IgD-negative memory B cell (primary cell): ENCODE measurements at regions not wholly inside any gene's neighbourhood (a gene's known extent, or its start where the extent isn't known, plus 50 kb on each side); places are given as distances from the start of the nearest gene placed in this dataset.

ENCODE experiments used
- H3K27ac Mint-ChIP-seq, 3 donors: one replicate each; pipeline ENCODE4 v1.8.0; 2020 to 2022; ENCODE audit warnings: mild to moderate bottlenecking in 3 of 3, mixed read lengths in 3 of 3, moderate library complexity in 1 of 3
- H3K27me3 Mint-ChIP-seq: one replicate; pipeline ENCODE4 v1.8.0; 2021; ENCODE audit warnings: mixed read lengths
- H3K36me3 Mint-ChIP-seq: one replicate; pipeline ENCODE4 v1.8.0; 2020; ENCODE audit warnings: mild to moderate bottlenecking, mixed read lengths
- H3K4me1 Mint-ChIP-seq, 3 donors: one replicate each; pipeline ENCODE4 v1.8.0; 2020 to 2022; ENCODE audit warnings: mixed read lengths in 3 of 3, mild to moderate bottlenecking in 1 of 3
- H3K4me3 Mint-ChIP-seq, 4 donors: one replicate each; pipeline ENCODE4 v1.8.0; 2020 to 2022; ENCODE audit warnings: mild to moderate bottlenecking in 4 of 4, mixed read lengths in 4 of 4, moderate library complexity in 3 of 4
- H3K9me3 Mint-ChIP-seq, 3 donors: one replicate each; pipeline ENCODE4 v1.8.0; 2020 to 2021; ENCODE audit warnings: mixed read lengths in 3 of 3, mild to moderate bottlenecking in 1 of 3

DNA sequence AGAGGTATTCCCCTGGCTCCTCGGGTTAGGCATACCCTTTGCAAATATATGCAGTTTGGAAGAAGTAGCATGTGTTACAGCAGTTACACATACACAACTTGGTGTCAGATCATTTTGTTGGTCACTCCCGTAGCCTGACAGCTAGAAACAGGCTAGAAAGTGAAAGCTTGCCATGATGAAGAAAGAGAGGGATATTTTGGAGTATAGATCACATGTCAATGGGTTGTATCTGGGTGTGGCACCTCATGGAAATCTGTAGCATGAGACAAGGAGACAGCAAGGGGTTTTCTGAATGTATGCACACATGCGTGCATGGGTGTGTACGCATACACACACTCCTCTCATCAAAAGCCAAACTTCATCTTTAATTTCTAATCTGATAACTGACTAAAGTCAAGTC lies 1914.5 kb upstream of the PIK3C3 start:
- Mint-ChIP-seq H3K9me3 (peaks cover 3 to 9% (median 8%) of the 10 kb centered on the region in 3 donors), H3K4me3 (no peak overlapping the region), H3K36me3 (no peaks in the 10 kb centered on the region), H3K27me3 (no peaks in the 10 kb centered on the region), H3K27ac (no peak overlapping the region), H3K4me1 (peaks cover 0 to 2% (median 0%) of the 10 kb centered on the region in 3 donors)

DNA sequence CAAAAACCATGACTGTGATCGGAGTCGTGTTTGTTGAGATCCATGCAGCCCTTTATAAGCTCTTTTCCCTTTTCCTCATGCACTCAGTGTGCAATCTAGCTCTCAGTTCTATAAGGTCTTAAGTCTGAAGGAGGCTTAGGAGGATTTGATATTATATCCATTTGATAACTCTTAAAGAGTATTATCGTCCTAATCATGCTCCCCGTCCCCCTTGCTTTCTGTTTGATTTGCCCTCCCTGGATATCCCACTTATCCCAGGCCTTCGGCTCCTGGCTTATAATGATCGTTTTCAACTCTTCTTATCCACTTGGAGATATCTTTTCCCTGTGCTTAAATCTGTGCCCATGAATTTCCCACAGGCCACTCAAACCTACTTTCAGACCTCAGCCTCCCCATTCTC lies 1917.7 kb upstream of the PIK3C3 start:
- H3K4me1 Mint-ChIP-seq, result peaks cover 0 to 2% (median 0%) of the 10 kb centered on the region in 3 donors
- no peaks in the 10 kb centered on the region for H3K27me3 Mint-ChIP-seq
- no peaks in the 10 kb centered on the region for H3K36me3 Mint-ChIP-seq
- H3K27ac Mint-ChIP-seq, result no peak overlapping the region
- peaks cover 3 to 9% (median 8%) of the 10 kb centered on the region in 3 donors for H3K9me3 Mint-ChIP-seq
- H3K4me3 Mint-ChIP-seq, result no peak overlapping the region

DNA sequence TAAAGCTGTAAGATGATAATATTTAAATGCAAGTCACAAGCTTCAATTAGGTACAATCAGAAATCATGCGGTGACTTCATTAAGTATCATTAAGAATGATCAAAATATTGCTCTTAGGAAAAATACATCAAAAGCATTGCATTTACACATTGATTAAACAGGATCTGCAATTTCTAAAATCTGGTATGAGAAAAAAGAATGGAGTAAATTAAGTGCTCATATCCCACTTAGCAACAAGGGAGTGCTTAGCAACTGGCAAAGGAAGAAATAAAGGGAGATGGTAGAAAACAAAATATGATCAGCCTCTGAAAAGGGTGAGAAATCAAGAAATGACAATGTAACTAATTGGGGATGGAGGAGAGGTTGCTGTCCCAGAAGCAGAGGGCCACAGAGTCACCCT lies 1918.2 kb upstream of the PIK3C3 start:
- H3K36me3 Mint-ChIP-seq, result no peaks in the 10 kb centered on the region
- H3K27ac Mint-ChIP-seq, result no peak overlapping the region
- peaks cover 0 to 2% (median 0%) of the 10 kb centered on the region in 3 donors for H3K4me1 Mint-ChIP-seq
- peaks cover 3 to 9% (median 8%) of the 10 kb centered on the region in 3 donors for H3K9me3 Mint-ChIP-seq
- H3K27me3 Mint-ChIP-seq, result no peaks in the 10 kb centered on the region
- no peak overlapping the region for H3K4me3 Mint-ChIP-seq

DNA sequence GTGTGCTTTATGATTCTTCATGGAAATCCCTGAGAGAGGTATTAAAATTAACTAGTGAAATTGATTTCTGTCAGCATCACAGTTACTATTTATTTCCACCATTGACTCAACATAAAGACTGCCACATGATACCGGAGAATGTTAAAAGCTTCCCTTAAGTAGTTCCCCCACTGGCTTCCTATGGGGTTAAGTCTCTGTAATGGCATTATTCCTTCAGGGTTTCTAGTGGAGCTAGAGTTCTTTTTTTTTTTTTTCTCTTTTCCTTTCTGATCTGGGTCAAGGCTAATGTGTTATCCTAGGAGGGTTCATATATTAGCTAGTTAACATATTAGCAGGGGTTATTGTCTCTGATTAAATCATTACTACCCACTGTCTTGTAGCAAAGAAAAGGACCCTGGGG lies 1919.1 kb upstream of the PIK3C3 start:
- H3K36me3 Mint-ChIP-seq, result no peaks in the 10 kb centered on the region
- H3K4me1 Mint-ChIP-seq, result peaks cover 0 to 2% (median 0%) of the 10 kb centered on the region in 3 donors
- H3K27ac Mint-ChIP-seq, result no peak overlapping the region
- H3K9me3 Mint-ChIP-seq, result peaks cover 3 to 10% (median 7%) of the 10 kb centered on the region in 3 donors
- H3K27me3 Mint-ChIP-seq, result no peaks in the 10 kb centered on the region
- H3K4me3 Mint-ChIP-seq, result no peak overlapping the region

DNA sequence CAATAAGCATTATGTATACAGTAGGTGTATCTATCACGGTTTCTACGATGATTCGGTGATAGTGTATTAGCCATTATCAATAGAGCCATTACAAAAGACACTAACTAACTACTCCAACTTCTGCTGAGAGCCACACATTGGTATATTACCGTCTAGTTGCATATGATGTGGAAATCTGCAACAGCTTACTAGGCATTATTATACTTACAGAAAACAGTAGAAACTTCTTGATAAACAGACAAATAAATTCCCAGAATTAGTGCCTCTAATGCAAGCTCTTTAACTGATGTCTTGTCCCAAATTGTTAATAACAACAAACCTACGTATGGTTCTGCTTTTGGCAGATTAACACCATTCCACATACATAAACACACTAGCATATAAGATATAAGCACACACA lies 1923.0 kb upstream of the PIK3C3 start:
- no peak overlapping the region for H3K27ac Mint-ChIP-seq
- no peak overlapping the region for H3K4me3 Mint-ChIP-seq
- peaks cover 0 to 8% (median 0%) of the 10 kb centered on the region in 3 donors for H3K9me3 Mint-ChIP-seq
- H3K4me1 Mint-ChIP-seq, result no peaks in the 10 kb centered on the region
- H3K27me3 Mint-ChIP-seq, result no peaks in the 10 kb centered on the region
- H3K36me3 Mint-ChIP-seq, result no peaks in the 10 kb centered on the region

DNA sequence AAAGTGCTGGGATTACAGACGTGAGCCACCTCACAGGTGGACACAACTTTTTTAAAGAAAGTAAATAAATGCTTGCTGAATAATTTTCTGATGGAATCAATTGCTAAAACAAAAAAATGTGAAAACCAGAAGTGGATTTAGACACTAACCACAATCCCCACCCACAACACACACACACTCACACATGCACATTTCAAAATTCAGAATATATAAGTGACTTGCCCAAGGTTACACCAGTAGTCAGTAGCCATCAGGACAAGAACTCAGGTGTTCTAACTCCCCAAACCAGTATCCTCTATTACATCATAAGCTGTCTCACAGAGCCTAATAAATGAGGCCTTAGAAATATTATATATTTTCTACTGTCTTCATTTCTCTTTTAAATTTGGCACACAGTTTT lies 1923.6 kb upstream of the PIK3C3 start:
- Mint-ChIP-seq H3K4me3 (no peak overlapping the region), H3K4me1 (no peaks in the 10 kb centered on the region), H3K27me3 (no peaks in the 10 kb centered on the region), H3K9me3 (peaks cover 0 to 7% (median 0%) of the 10 kb centered on the region in 3 donors), H3K27ac (no peak overlapping the region), H3K36me3 (no peaks in the 10 kb centered on the region)

DNA sequence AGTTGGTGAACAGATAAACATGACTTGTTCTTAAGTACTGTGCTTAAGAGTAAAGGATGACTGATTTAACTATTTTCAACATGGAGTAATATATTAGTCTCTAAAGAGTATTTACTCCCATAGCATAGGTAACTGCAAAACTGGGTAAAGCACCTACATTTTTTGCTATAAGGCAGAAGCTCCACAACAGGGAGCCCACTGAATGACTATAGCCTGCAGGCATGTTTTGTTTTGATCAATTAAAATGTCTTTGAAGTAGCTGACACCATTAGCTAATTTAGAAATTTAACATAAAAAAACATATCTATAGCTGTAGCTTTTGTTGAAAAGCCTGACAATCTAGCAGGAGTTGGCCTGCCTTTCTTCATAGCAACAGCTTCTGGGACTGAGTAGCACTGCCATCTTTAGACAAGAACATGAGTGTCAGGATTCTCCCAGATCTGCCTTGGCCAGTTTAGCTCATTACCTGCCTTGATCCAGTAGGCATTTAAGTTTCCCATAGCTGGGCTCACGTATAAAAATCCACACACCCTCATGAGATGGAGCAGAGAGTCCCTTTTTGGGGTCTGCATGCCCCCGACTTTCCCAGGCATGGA lies 1935.1 kb upstream of the PIK3C3 start:
- Mint-ChIP-seq H3K36me3 (no peaks in the 10 kb centered on the region), H3K9me3 (peaks cover 4 to 15% (median 4%) of the 10 kb centered on the region in 3 donors), H3K27me3 (no peaks in the 10 kb centered on the region), H3K4me1 (no peaks in the 10 kb centered on the region), H3K27ac (no peak overlapping the region), H3K4me3 (peak overlapping the region in 1 of 4 donors; percentile 22)

DNA sequence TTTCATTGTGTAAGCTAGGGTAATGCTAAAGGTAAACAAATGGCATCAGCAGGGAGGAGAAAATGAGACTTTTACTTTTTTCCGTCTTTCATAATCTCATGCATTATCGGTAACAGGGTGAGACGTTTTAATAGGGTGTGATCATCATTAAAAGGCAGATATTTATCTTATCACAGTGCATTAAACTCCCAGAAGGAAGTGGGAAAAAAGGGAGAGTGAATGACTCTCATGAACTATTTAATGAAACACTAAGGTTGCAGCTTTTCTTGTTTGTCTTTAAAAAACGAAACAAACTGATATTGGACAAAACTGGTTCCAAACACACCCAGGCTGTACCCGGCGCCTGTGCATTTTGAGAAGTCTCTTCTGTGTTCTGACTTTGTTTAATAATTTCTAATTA lies 1936.8 kb upstream of the PIK3C3 start:
- Mint-ChIP-seq H3K36me3 (no peaks in the 10 kb centered on the region), H3K27ac (no peak overlapping the region), H3K9me3 (peaks cover 0 to 15% (median 4%) of the 10 kb centered on the region in 3 donors), H3K4me3 (no peak overlapping the region), H3K4me1 (no peaks in the 10 kb centered on the region), H3K27me3 (no peaks in the 10 kb centered on the region)

DNA sequence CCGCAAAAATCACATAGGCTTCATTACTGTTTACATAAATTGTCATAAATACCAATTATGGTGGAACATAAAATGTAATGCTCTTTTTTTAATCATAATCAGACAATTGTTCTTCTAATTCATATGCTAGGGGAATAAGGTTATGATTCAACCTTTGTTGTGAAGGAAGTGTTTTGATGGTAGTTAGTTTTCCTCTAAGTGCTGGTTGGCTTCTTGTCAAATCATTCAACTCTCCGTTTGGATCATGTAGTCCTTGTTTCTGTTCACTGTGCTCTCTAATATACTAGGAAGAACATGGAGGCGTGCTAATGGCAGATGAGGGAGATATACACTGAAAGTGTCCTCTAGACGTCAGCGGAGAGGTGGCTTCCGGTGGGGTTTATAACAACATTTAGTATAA lies 1938.0 kb upstream of the PIK3C3 start:
- Mint-ChIP-seq H3K9me3 (peaks cover 0 to 16% (median 4%) of the 10 kb centered on the region in 3 donors), H3K4me3 (no peak overlapping the region), H3K4me1 (no peaks in the 10 kb centered on the region), H3K36me3 (no peaks in the 10 kb centered on the region), H3K27me3 (no peaks in the 10 kb centered on the region), H3K27ac (no peak overlapping the region)

DNA sequence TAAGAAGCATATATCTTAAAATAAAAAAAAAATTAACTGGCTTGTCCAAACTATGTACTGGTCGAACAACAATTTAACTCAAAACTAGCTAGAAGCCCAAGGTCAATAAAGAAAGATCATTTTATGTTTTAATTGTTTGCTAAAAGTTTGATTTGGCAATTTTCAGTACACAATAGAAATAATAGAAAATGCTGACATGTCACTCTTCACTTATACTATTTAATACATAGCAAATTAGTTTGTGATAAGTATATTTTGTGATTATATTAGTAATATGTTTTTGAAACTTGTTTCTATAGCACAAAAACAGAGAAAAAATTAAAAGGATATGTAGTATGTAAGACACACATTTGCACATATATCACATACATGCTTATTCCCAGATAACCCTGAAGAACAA lies 1938.6 kb upstream of the PIK3C3 start:
- Mint-ChIP-seq H3K4me3 (no peak overlapping the region), H3K27me3 (no peaks in the 10 kb centered on the region), H3K9me3 (peaks cover 0 to 18% (median 4%) of the 10 kb centered on the region in 3 donors), H3K27ac (no peak overlapping the region), H3K36me3 (no peaks in the 10 kb centered on the region), H3K4me1 (no peaks in the 10 kb centered on the region)

DNA sequence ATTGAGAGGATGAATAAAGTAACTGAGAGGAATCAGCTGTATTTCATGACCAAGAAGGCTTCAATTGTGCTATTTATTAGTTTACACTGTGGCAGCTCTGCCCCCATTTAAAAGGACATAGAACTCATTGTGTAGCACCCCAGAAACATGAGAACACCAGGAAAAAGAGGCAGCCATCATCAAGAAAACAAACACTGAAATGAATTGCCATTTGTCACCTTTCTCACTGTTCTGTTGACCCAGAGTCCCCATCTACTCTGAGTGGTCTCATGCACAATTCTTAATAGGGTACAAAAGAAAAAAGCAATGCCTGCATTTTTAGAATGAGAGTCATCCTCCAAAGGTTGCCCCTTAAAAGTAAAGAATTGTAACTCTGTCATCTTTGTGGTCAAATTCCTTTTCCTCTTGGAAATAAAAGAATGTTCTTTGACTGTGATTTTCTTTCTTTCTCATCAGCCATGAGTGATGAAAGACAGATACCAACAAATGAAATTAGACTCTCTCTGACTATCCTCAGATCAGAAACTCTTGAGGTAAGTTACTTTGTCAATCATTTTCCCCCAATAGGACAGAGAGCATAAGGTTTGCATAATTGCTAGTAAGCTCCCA lies 1941.9 kb upstream of the PIK3C3 start:
- peaks cover 1 to 21% (median 4%) of the 10 kb centered on the region in 3 donors for H3K9me3 Mint-ChIP-seq
- no peak overlapping the region for H3K27ac Mint-ChIP-seq
- no peaks in the 10 kb centered on the region for H3K27me3 Mint-ChIP-seq
- no peaks in the 10 kb centered on the region for H3K36me3 Mint-ChIP-seq
- H3K4me3 Mint-ChIP-seq, result no peak overlapping the region
- H3K4me1 Mint-ChIP-seq, result no peaks in the 10 kb centered on the region

DNA sequence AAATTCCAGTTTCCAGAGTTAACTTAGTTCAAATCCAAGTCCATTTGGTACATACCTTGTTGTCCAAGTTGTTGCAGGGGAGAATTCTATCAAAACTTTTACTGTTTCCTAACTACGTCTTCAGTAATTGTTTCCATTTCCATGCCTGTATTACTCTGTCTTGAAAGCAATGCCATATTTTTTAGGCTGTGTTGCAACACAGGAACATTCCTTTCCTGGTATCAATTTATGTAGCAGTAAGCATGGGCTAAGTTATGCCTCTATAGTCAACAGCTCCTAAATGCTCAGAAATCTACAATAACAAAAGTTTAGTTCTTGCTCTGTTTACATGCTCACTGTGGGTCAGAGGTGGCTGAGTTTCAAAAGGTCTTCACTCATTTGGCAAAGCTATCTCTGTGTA lies 1943.8 kb upstream of the PIK3C3 start:
- no peaks in the 10 kb centered on the region for H3K27me3 Mint-ChIP-seq
- H3K36me3 Mint-ChIP-seq, result no peaks in the 10 kb centered on the region
- H3K9me3 Mint-ChIP-seq, result peaks cover 0 to 15% (median 1%) of the 10 kb centered on the region in 3 donors
- no peak overlapping the region for H3K4me3 Mint-ChIP-seq
- no peak overlapping the region for H3K27ac Mint-ChIP-seq
- H3K4me1 Mint-ChIP-seq, result no peaks in the 10 kb centered on the region

DNA sequence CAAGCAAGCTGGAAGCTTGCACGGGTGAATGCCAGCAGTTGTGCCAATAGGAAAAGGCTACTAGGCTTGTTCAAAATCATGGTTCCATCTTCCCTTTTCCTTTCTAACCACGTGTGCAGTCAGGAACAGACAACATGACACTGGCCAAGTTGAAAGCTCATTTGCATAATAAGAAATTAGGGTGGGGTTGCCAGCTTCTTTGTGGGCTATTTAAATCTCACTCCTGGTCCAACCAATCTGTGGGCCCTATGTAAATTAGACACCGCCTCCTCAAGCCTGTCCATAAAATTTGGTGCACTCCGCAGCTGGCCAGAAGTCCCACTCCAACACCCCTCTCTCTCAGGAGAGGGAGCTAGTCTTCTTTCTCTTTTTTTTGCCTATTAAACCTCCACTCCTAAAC lies 1948.4 kb upstream of the PIK3C3 start:
- Mint-ChIP-seq H3K4me3 (no peak overlapping the region), H3K9me3 (peaks cover 0 to 16% (median 3%) of the 10 kb centered on the region in 3 donors), H3K27ac (no peak overlapping the region), H3K27me3 (no peaks in the 10 kb centered on the region), H3K36me3 (no peaks in the 10 kb centered on the region), H3K4me1 (no peaks in the 10 kb centered on the region)

DNA sequence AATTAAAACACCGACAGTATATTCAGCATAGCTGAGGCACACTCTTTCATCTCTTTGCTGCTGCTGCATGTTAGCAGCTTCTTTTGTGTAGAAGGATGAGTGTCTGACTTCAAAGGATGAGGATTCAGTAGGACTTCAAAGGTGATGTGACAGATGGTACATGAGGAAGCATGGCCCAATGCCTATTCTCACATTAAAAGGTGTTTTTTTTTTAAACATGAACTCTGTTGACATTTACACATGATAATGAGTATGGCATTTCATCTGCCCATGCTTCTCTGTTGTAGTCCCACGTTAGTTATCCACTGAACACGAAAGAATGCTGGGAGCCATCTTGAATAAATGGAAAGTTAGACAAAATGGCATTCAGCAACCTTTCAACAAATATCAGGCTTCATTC lies 1950.8 kb upstream of the PIK3C3 start:
- no peaks in the 10 kb centered on the region for H3K36me3 Mint-ChIP-seq
- H3K27ac Mint-ChIP-seq, result no peak overlapping the region
- H3K4me1 Mint-ChIP-seq, result no peaks in the 10 kb centered on the region
- no peaks in the 10 kb centered on the region for H3K27me3 Mint-ChIP-seq
- peaks cover 0 to 13% (median 2%) of the 10 kb centered on the region in 3 donors for H3K9me3 Mint-ChIP-seq
- H3K4me3 Mint-ChIP-seq, result no peak overlapping the region

DNA sequence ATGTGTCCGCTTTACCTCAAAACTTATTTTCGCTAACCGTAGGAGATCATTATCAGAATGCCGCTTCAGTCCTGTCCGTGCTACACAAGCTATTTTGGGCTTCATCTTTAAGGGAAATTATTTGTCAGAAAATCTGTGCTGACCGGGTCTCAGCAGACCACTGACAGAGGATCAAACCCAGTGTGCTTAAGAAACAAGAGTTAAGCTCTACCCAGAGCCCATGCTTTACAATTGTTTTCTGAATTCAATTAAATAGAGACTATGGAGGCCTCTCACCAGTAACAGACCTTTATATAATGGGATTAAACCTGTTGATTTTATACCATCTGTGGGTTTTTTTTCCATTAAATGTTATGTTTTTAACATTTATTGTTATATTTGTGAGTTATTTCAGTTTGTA lies 1956.7 kb upstream of the PIK3C3 start:
- H3K36me3 Mint-ChIP-seq, result no peaks in the 10 kb centered on the region
- H3K4me3 Mint-ChIP-seq, result no peak overlapping the region
- H3K27me3 Mint-ChIP-seq, result no peaks in the 10 kb centered on the region
- peaks cover 1 to 2% (median 2%) of the 10 kb centered on the region in 3 donors for H3K9me3 Mint-ChIP-seq
- H3K4me1 Mint-ChIP-seq, result no peaks in the 10 kb centered on the region
- no peak overlapping the region for H3K27ac Mint-ChIP-seq

DNA sequence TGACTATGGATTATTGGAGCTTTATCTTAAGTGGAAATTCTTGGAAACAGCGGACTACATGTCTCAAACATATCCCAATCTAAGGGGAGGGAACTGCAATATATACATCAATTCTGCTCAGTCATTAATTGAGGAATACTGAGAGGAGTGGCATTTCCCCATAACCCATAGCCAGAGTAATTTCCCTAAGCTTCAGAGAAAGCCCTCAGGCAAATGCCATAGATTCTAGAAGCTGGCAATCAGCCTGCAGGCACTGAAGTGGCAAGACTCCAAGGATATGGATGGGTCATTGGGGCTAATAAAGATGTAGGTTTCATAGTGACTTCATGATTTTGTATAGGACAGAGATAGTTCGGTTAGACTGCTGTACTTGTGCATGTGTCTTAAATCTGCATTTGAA lies 1960.5 kb upstream of the PIK3C3 start:
- H3K9me3 Mint-ChIP-seq, result peaks cover 1 to 4% (median 1%) of the 10 kb centered on the region in 3 donors
- no peaks in the 10 kb centered on the region for H3K36me3 Mint-ChIP-seq
- no peak overlapping the region for H3K27ac Mint-ChIP-seq
- H3K4me3 Mint-ChIP-seq, result no peak overlapping the region
- no peaks in the 10 kb centered on the region for H3K27me3 Mint-ChIP-seq
- no peaks in the 10 kb centered on the region for H3K4me1 Mint-ChIP-seq
